NCI-H1417 treated with DMSO at 0.1 percent for 48 hours (cell line): ENCODE measurements at regions not wholly inside any gene's neighbourhood (a gene's known extent, or its start where the extent isn't known, plus 50 kb on each side); places are given as distances from the start of the nearest gene placed in this dataset.

Experiments used
- DNase-seq: peaks from one replicate; lab custom pipeline; 2025; lab: John Stamatoyannopoulos, UW

GRCh38 chr15:70226337-70226980, 128.7 kb upstream of the TLE3 start:
- DNase-seq: peak; percentile 95

GRCh38 chr15:70225416-70225815, 127.7 kb upstream of the TLE3 start:
- DNase-seq: no peak

GRCh38 chr15:70222606-70223005, 124.9 kb upstream of the TLE3 start:
- DNase-seq: no peak

- DNase-seq: peak; percentile 89
Measured at GRCh38 chr15:70220490-70221096, 122.9 kb upstream of the TLE3 start.

DNA sequence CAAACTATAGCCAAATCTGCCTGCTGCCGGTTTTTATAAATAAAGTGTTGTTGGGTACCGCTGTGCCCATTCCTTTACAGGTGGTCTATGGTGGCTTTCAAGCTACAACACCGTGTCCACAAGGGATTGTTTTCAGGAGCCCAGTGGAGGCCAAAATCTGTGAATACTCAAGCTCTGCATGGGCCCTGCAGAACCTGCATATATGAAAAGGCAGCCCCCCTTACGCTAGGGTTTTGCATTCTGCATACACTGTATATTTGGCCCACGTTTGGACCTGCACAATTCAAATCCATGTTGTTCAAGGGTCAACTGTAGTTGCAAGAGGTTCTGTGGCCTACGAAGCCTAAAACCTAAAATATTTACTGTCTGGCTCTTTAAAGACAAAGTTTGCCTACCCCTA, 122.2 kb upstream of the TLE3 start:
- DNase-seq: no peak

GRCh38 chr15:70219256-70219895, 121.7 kb upstream of the TLE3 start:
- DNase-seq: no peak

DNA sequence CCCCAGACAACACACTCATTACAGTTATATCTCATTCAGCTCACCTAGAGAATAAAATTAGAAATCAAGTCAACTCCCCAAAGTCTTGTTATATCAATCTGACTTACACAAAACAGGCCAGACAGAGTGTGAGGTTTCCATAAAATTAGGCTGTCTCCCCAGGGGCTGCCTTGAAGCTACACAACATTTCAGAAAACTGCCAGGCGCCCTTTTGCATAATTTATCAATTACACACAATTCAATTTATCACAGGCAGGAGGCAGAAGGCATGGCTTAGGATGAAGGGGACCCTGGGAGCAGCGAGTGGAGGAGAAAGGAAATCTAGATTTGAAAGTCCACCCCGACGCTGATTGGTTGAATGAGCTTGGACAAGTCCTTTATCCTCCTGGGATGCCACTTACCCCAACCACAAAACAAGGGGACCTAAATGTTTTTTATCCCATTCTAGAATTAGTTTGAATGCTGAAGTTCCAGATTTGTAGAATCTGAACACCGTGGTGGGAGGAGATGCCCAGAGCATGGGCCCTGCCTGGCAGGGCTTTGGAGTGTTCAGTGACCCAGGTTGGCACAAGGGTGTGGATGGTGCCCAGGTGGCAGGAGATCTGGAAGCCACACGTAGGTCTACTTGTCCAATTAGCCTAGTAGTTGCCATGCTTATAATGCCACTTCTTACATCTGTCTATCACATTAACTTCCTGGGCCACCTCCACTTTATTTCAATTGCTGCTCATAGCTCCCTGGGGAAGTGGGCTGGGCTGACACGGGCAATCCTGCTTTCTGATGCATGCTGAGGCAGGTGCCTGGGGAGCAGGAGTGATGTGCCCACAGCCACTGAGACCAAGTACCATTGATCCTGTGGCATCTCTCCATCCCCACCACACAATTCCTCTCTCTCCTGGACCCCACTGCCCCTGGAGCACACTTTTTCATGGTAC, 119.8 kb upstream of the TLE3 start:
- no peak for DNase-seq

- DNase-seq: no peak
Measured at GRCh38 chr15:70215951-70216350, 118.2 kb upstream of the TLE3 start.

GRCh38 chr15:70214941-70215635, 117.4 kb upstream of the TLE3 start:
- no peak for DNase-seq

GRCh38 chr15:70214276-70214675, 116.6 kb upstream of the TLE3 start:
- no peak for DNase-seq

DNA sequence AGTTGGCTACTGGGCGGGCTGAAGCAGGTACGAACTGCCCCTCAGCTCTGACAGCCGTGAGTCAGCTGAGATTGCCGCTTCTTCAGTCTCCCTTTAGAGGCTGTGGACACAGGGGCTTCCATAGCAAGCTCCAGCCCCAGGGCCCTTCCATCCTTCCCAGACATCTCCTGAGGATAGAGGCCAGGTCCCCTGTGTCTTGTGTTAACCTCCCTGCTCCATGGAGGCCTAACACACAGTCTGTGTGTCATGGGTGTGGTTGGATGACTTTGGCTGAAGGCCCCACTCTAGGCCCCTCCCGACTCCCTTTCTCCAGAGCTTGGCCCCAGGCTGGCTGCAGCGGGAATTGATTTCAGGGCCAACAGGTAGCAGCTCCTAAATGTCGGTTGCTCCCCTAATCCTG, 116.1 kb upstream of the TLE3 start:
- no peak for DNase-seq

GRCh38 chr15:70212963-70213315, 115.2 kb upstream of the TLE3 start:
- no peak for DNase-seq

DNA sequence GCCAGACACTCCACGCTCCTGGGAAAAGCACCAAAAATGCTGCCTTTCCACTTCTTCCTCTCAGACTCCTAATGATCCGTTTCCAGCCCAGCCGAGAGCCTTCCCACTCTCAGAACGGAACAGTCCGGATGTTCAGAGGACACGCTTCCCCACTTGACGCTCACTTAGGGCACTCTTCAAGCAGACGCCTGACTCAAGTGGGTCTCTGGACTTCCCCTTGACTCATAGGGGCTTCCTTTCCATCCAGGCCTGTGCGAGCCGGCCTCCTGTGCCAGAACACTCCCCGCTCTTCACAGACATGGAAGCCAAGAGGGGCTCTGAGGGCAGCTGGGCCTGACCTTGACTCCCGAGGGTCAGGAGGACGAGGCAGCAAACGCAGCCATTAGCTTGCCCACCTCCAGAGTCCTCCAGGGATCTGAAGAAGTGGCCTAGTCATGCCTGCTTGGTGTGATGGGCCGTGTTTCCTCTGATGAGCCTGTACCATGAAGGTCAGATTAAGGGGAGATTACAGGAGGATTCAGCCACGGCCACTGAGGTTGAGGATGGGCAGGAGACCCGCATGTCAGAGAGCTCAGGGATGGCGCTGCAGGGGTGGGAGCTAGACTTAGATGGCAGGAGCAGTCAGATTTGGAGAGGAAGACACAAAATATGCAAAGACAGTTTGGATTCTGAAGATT, 114.7 kb upstream of the TLE3 start:
- no peak for DNase-seq

GRCh38 chr15:70210528-70210927, 112.8 kb upstream of the TLE3 start:
- DNase-seq: no peak

GRCh38 chr15:70210076-70210475, 112.4 kb upstream of the TLE3 start:
- no peak for DNase-seq

- DNase-seq: no peak
Measured at GRCh38 chr15:70209499-70209898, 111.8 kb upstream of the TLE3 start.

DNA sequence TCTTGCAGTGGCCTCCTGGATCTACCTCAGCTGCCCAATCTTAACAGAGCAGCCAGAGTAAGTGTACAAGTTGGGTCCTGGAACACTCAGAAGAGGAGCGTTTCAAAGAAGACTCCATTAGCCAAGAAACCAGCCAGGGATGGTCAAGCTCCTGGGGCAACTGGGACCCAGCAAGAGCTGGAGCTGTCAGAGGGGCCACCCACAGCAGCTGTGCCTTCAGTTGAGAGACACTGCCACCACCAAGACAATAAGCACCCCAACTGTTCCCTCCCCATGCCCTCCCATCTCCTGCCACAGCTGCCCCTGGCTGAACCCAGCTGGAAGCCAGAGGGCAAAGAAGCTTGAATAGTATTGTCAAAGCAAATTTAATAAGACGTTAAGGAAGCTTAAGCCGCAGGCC, 110.6 kb upstream of the TLE3 start:
- no peak for DNase-seq

DNA sequence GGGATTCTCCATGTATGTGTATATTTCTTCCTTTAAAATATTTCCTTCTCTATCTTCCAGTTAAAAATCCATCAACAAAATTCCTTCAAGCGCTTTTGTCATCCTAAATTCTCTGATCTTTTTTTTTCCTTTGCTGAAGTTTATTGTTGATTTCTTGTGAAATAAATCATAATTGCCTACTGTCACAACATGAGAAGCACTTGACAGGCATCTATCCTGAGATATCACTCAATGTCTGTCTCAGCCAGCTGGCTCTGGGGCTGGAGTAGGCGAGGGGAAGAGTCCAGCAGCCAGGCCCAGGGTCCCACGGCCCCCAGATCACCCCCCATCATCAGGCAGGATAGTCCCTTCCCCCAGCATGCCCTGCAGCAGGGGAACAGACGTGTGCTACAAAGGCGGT, 109.0 kb upstream of the TLE3 start:
- DNase-seq: no peak

GRCh38 chr15:70204652-70205051, 106.9 kb upstream of the TLE3 start:
- DNase-seq: no peak

DNA sequence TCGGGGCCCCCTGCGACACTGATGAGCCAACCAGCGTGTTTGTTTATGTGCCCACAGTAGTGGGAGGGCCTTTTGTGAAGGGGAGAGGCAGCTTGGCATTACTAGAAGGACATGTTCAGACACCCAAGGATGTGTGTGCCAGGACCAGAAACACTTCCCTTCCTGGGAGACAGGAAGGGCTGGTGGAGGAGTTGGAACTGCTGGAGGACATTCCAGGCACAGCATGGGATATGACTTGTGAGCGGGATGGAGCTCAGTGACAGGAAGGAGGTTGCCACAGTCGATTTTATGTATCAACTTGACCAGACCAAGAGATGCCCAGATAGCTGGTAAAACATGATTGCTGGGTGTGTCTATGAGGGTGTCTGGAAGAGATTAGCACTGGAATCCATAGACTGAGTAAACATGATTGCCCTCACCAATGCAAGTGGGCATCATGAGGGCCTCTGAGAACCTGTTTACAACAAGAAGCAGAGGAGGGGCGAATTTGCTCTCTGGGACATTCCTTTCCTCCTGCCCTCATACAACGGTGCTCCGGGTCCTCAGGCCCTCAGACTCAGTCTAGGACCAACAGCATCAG, 106.4 kb upstream of the TLE3 start:
- no peak for DNase-seq

DNA sequence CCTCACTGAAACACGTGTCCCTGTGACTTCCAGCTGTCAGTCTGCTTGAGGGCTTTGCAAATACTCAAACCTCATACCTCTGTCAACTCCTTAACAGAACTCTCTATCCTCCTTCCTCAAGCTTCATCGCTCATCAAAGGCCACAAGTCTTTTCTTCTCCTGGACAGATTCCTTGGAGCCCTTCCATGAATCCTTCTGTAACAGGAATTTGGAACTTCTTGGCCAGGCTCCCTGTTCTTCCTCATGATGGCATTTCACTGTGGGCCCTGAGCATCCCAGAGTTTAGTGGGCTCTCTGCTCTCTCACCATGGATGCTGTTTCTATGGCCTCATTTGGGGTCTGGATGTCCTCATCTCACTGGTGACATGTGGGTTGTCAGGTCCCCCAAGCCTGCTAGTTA, 105.0 kb upstream of the TLE3 start:
- DNase-seq: no peak
